ENCODE measurements at regions not wholly inside any gene's neighbourhood (a gene's known extent, or its start where the extent isn't known, plus 50 kb on each side); places are given as distances from the start of the nearest gene placed in this dataset.

- no peak for ATAC-seq (ENCODE audit: insufficient read depth, low FRiP score)
- DNase-seq: no peak
- WGBS, 2 donors: 57 to 63% methylated on average over 8 of the region's 8 CpGs
- peaks cover 0 to 12% (median 0%) of the 10 kb centered on the region in 5 donors for H3K4me1 ChIP-seq (ENCODE audit: control insufficient read depth in 5 of 5, insufficient read depth in 5 of 5, low read length in 5 of 5)
- H3K36me3 ChIP-seq (ENCODE audit: control insufficient read depth in 4 of 4, insufficient read depth in 4 of 4, low read length in 4 of 4): no peaks in the 10 kb centered on the region
- no peaks in the 10 kb centered on the region for H3K27me3 ChIP-seq (ENCODE audit: control insufficient read depth in 3 of 3, insufficient read depth in 3 of 3, low read length in 2 of 3)
- H3K9ac ChIP-seq (ENCODE audit: insufficient read depth in 1 of 2, low read length in 2 of 2): peak overlapping the region in 1 of 2 donors; percentile 25
- no peak overlapping the region for H3K27ac ChIP-seq (ENCODE audit: low read depth in 1 of 2, low read length in 1 of 2)
- H3K4me3 ChIP-seq: no peak overlapping the region
- H3K9me3 ChIP-seq (ENCODE audit: control insufficient read depth in 4 of 4, insufficient read depth in 3 of 4, low read length in 3 of 4): no peaks in the 10 kb centered on the region
- no peak for TF ChIP-seq CTCF (IDR thresholded peaks at IDR 0.05; ENCODE audit: control extremely low read depth, extremely low read depth)
Measured at GRCh38 chr19:30069535-30070197, 127.6 kb downstream of the URI1 start.

- peak overlapping the region; percentile 25 to 47 for H3K9ac ChIP-seq (ENCODE audit: insufficient read depth in 1 of 2, low read length in 2 of 2)
- no peaks in the 10 kb centered on the region for H3K27me3 ChIP-seq (ENCODE audit: control insufficient read depth in 3 of 3, insufficient read depth in 3 of 3, low read length in 2 of 3)
- H3K36me3 ChIP-seq (ENCODE audit: control insufficient read depth in 4 of 4, insufficient read depth in 4 of 4, low read length in 4 of 4): no peaks in the 10 kb centered on the region
- H3K27ac ChIP-seq (ENCODE audit: low read depth in 1 of 2, low read length in 1 of 2): no peak overlapping the region
- no peak overlapping the region for H3K4me3 ChIP-seq
- ATAC-seq (ENCODE audit: insufficient read depth, low FRiP score) (no peak), DNase-seq (peak; percentile 40 to 79 (median 62))
- no peak for TF ChIP-seq CTCF (IDR thresholded peaks at IDR 0.05; ENCODE audit: control extremely low read depth, extremely low read depth)
- WGBS, 2 donors: 62 to 67% methylated on average over 29 of the region's 29 CpGs
- H3K4me1 ChIP-seq (ENCODE audit: control insufficient read depth in 5 of 5, insufficient read depth in 5 of 5, low read length in 5 of 5): peaks cover 0 to 12% (median 0%) of the 10 kb centered on the region in 5 donors
- H3K9me3 ChIP-seq (ENCODE audit: control insufficient read depth in 4 of 4, insufficient read depth in 3 of 4, low read length in 3 of 4): no peaks in the 10 kb centered on the region
Measured at GRCh38 chr19:30070198-30070967, 128.3 kb downstream of the URI1 start.

- no peak for ATAC-seq (ENCODE audit: insufficient read depth, low FRiP score)
- no peak overlapping the region for H3K9ac ChIP-seq (ENCODE audit: insufficient read depth in 1 of 2, low read length in 2 of 2)
- peaks cover 0 to 14% (median 0%) of the 10 kb centered on the region in 5 donors for H3K4me1 ChIP-seq (ENCODE audit: control insufficient read depth in 5 of 5, insufficient read depth in 5 of 5, low read length in 5 of 5)
- no peak for DNase-seq
- H3K9me3 ChIP-seq (ENCODE audit: control insufficient read depth in 4 of 4, insufficient read depth in 3 of 4, low read length in 3 of 4): no peaks in the 10 kb centered on the region
- no peaks in the 10 kb centered on the region for H3K36me3 ChIP-seq (ENCODE audit: control insufficient read depth in 4 of 4, insufficient read depth in 4 of 4, low read length in 4 of 4)
- no peak overlapping the region for H3K4me3 ChIP-seq
- H3K27me3 ChIP-seq (ENCODE audit: control insufficient read depth in 3 of 3, insufficient read depth in 3 of 3, low read length in 2 of 3): no peaks in the 10 kb centered on the region
- WGBS, 2 donors: 73 to 85% methylated on average over 26 of the region's 26 CpGs
- no peak for TF ChIP-seq CTCF (IDR thresholded peaks at IDR 0.05; ENCODE audit: control extremely low read depth, extremely low read depth)
- H3K27ac ChIP-seq (ENCODE audit: low read depth in 1 of 2, low read length in 1 of 2): no peak overlapping the region
Measured at GRCh38 chr19:30070968-30071632, 129.1 kb downstream of the URI1 start.
